Effector memory CD4-positive, alpha-beta T cell (primary cell): ENCODE measurements at regions not wholly inside any gene's neighbourhood (a gene's known extent, or its start where the extent isn't known, plus 50 kb on each side); places are given as distances from the start of the nearest gene placed in this dataset.

Source experiments
- DNase-seq, 3 donors: peaks; one replicate each; pipeline ENCODE4 v3.0.0-alpha.2; 2020
- H3K27ac ChIP-seq: 2 replicates; pipeline ENCODE4 v1.7.0; 2013; ENCODE audit warnings: mild to moderate bottlenecking, low read length, moderate library complexity; ENCODE audit not compliant: insufficient read depth, poor library complexity, severe bottlenecking
- H3K27me3 ChIP-seq: replicated peaks from 2 replicates; pipeline ENCODE4 v1.7.0; 2013; ENCODE audit warnings: mild to moderate bottlenecking, low read length; ENCODE audit not compliant: insufficient read depth, control insufficient read depth, poor library complexity, severe bottlenecking
- H3K36me3 ChIP-seq: 2 replicates; pipeline ENCODE4 v1.7.0; 2013; ENCODE audit warnings: mild to moderate bottlenecking, low read length, moderate library complexity; ENCODE audit not compliant: control insufficient read depth, insufficient read depth
- H3K4me1 ChIP-seq: 2 replicates; pipeline ENCODE4 v1.7.0; 2013; ENCODE audit warnings: low read length, mild to moderate bottlenecking; ENCODE audit not compliant: control insufficient read depth, insufficient read depth, poor library complexity, severe bottlenecking
- H3K4me3 ChIP-seq: 2 replicates; pipeline ENCODE4 v1.7.0; 2013; ENCODE audit warnings: low read length, low read depth, mild to moderate bottlenecking; ENCODE audit not compliant: insufficient read depth, poor library complexity, severe bottlenecking
- H3K9me3 ChIP-seq: 2 replicates; pipeline ENCODE4 v1.7.0; 2013; ENCODE audit warnings: mild to moderate bottlenecking, low read length, moderate library complexity; ENCODE audit not compliant: control insufficient read depth

- no peak overlapping the region for H3K4me3 ChIP-seq
- H3K27me3 ChIP-seq = no peaks in the 10 kb centered on the region
- no peaks in the 10 kb centered on the region for H3K4me1 ChIP-seq
- no peak overlapping the region for H3K27ac ChIP-seq
- no peaks in the 10 kb centered on the region for H3K36me3 ChIP-seq
- DNase-seq = no peak
- no peaks in the 10 kb centered on the region for H3K9me3 ChIP-seq
Observed at GRCh38 chr10:10814069-10814468, 203.6 kb upstream of the CELF2 start.

- no peaks in the 10 kb centered on the region for H3K36me3 ChIP-seq
- no peaks in the 10 kb centered on the region for H3K27me3 ChIP-seq
- DNase-seq = no peak
- H3K27ac ChIP-seq = no peak overlapping the region
- H3K4me1 ChIP-seq = no peaks in the 10 kb centered on the region
- no peaks in the 10 kb centered on the region for H3K9me3 ChIP-seq
- H3K4me3 ChIP-seq = no peak overlapping the region
Observed at GRCh38 chr10:10816447-10816846, 201.2 kb upstream of the CELF2 start.

- Histone ChIP-seq H3K4me1 (no peaks in the 10 kb centered on the region), H3K9me3 (no peaks in the 10 kb centered on the region), H3K36me3 (no peaks in the 10 kb centered on the region), H3K27ac (no peak overlapping the region), H3K4me3 (no peak overlapping the region), H3K27me3 (no peaks in the 10 kb centered on the region)
- DNase-seq = no peak
Observed at GRCh38 chr10:10817609-10818008, 200.1 kb upstream of the CELF2 start.

GRCh38 chr10:10818082-10818481, 199.6 kb upstream of the CELF2 start:
- Histone ChIP-seq H3K36me3 (no peaks in the 10 kb centered on the region), H3K4me3 (no peak overlapping the region), H3K4me1 (no peaks in the 10 kb centered on the region), H3K27ac (no peak overlapping the region), H3K9me3 (no peaks in the 10 kb centered on the region), H3K27me3 (no peaks in the 10 kb centered on the region)
- no peak for DNase-seq

- no peaks in the 10 kb centered on the region for H3K27me3 ChIP-seq
- no peaks in the 10 kb centered on the region for H3K4me1 ChIP-seq
Observed at GRCh38 chr10:10819206-10819856, 198.3 kb upstream of the CELF2 start.

GRCh38 chr10:10821926-10822325, 195.7 kb upstream of the CELF2 start:
- H3K4me3 ChIP-seq = no peak overlapping the region
- H3K4me1 ChIP-seq = no peaks in the 10 kb centered on the region
- H3K9me3 ChIP-seq = no peaks in the 10 kb centered on the region
- no peak for DNase-seq
- no peaks in the 10 kb centered on the region for H3K36me3 ChIP-seq
- no peaks in the 10 kb centered on the region for H3K27me3 ChIP-seq
- H3K27ac ChIP-seq = no peak overlapping the region

More at GRCh38 chr10:10819206-10819856, 198.3 kb upstream of the CELF2 start:
- DNase-seq = no peak
- Histone ChIP-seq H3K36me3 (no peaks in the 10 kb centered on the region), H3K27ac (no peak overlapping the region), H3K9me3 (no peaks in the 10 kb centered on the region), H3K4me3 (no peak overlapping the region)

GRCh38 chr10:10824591-10825148, 193.0 kb upstream of the CELF2 start:
- H3K27ac ChIP-seq = no peak overlapping the region
- no peak overlapping the region for H3K4me3 ChIP-seq
- no peak for DNase-seq
- no peaks in the 10 kb centered on the region for H3K27me3 ChIP-seq
- no peaks in the 10 kb centered on the region for H3K4me1 ChIP-seq
- H3K9me3 ChIP-seq = no peaks in the 10 kb centered on the region
- H3K36me3 ChIP-seq = no peaks in the 10 kb centered on the region

- H3K36me3 ChIP-seq = no peaks in the 10 kb centered on the region
- H3K4me1 ChIP-seq = no peaks in the 10 kb centered on the region
- no peak for DNase-seq
- no peaks in the 10 kb centered on the region for H3K9me3 ChIP-seq
- no peak overlapping the region for H3K27ac ChIP-seq
- H3K27me3 ChIP-seq = no peaks in the 10 kb centered on the region
- no peak overlapping the region for H3K4me3 ChIP-seq
Observed at GRCh38 chr10:10826125-10826524, 191.5 kb upstream of the CELF2 start.

GRCh38 chr10:10828623-10829022, 189.0 kb upstream of the CELF2 start:
- Histone ChIP-seq H3K27ac (no peak overlapping the region), H3K36me3 (no peaks in the 10 kb centered on the region), H3K4me3 (no peak overlapping the region), H3K27me3 (no peaks in the 10 kb centered on the region), H3K4me1 (no peaks in the 10 kb centered on the region), H3K9me3 (no peaks in the 10 kb centered on the region)
- no peak for DNase-seq

- no peaks in the 10 kb centered on the region for H3K36me3 ChIP-seq
- no peak overlapping the region for H3K27ac ChIP-seq
- H3K4me1 ChIP-seq = no peaks in the 10 kb centered on the region
- no peaks in the 10 kb centered on the region for H3K9me3 ChIP-seq
- H3K27me3 ChIP-seq = no peaks in the 10 kb centered on the region
- no peak for DNase-seq
- H3K4me3 ChIP-seq = no peak overlapping the region
Observed at GRCh38 chr10:10829576-10829975, 188.1 kb upstream of the CELF2 start.
